OCI-LY7 (cell line): ENCODE measurements at regions not wholly inside any gene's neighbourhood (a gene's known extent, or its start where the extent isn't known, plus 50 kb on each side); places are given as distances from the start of the nearest gene placed in this dataset.

Source experiments
- EZH2phosphoT487 ChIP-seq: fragments of 200-600 bp; sonication (generic); IDR thresholded peaks from 2 replicates; pipeline ENCODE4 v1.6.1; 2018; ENCODE audit warnings: low read depth, borderline replicate concordance, mild to moderate bottlenecking, mixed run types, antibody characterized with exemption, low read length, moderate library complexity, mixed read lengths
- TF ChIP-seq, protein P1 (sequence below): fragments of 200-600 bp; sonication (generic); conservative IDR thresholded peaks from 2 replicates; pipeline ENCODE4 v1.5.1; 2014; ENCODE audit warnings: mild to moderate bottlenecking, antibody characterized with exemption, low read length, moderate library complexity, mixed read lengths

DNA sequence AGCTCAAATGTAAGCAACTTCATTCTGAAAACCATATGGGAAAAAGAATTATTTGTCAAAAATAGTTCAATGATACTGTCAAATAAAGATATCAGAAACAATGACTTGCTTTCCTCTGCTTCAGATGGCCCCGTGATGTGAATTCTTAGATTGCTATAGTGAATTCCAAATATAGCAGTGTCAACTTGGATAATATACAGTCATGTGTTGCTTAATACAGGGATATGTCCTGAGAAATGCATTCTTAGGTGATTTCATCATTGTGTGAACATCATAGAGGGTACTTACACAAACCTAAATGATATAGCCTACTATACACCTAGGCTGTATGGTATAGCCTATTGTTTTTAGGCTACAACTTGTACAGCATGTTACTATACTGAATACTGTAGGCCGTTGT, 108.7 kb upstream of the MIS18BP1 start:
- TF ChIP-seq, protein P1, sequence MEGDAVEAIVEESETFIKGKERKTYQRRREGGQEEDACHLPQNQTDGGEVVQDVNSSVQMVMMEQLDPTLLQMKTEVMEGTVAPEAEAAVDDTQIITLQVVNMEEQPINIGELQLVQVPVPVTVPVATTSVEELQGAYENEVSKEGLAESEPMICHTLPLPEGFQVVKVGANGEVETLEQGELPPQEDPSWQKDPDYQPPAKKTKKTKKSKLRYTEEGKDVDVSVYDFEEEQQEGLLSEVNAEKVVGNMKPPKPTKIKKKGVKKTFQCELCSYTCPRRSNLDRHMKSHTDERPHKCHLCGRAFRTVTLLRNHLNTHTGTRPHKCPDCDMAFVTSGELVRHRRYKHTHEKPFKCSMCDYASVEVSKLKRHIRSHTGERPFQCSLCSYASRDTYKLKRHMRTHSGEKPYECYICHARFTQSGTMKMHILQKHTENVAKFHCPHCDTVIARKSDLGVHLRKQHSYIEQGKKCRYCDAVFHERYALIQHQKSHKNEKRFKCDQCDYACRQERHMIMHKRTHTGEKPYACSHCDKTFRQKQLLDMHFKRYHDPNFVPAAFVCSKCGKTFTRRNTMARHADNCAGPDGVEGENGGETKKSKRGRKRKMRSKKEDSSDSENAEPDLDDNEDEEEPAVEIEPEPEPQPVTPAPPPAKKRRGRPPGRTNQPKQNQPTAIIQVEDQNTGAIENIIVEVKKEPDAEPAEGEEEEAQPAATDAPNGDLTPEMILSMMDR, result no peak
- no peak for TF ChIP-seq EZH2phosphoT487
